HUDEP-2 (cell line): ENCODE measurements at regions not wholly inside any gene's neighbourhood (a gene's known extent, or its start where the extent isn't known, plus 50 kb on each side); places are given as distances from the start of the nearest gene placed in this dataset.
A peak's percentile ranks its signal among the peaks of the same experiment; 100 is the strongest.
"Not testable (repeated sequence)": the region's sequence is repeated elsewhere in the genome, so short reads cannot be mapped to it uniquely, and the experiment has no call there.

Source experiments
- DNase-seq, 76 experiments: peaks; one replicate each; lab custom pipeline; 2025; ENCODE audit not compliant: unreplicated experiment in 76 of 76; lab: John Stamatoyannopoulos, UW

- DNase-seq = no peak
These were observed 390.3 kb upstream of the PCDH15 start for GRCh38 chr10:55191236-55191860.

- DNase-seq = no peak
These were observed 383.0 kb upstream of the PCDH15 start for GRCh38 chr10:55183993-55184392.

GRCh38 chr10:55180357-55180756 lies 379.3 kb upstream of the PCDH15 start:
- DNase-seq = no peak

GRCh38 chr10:55174419-55174818 lies 373.4 kb upstream of the PCDH15 start:
- DNase-seq = no peak

- no peak for DNase-seq
These were observed 368.5 kb upstream of the PCDH15 start for GRCh38 chr10:55169493-55169892.

- DNase-seq = no peak
These were observed 367.3 kb upstream of the PCDH15 start for GRCh38 chr10:55168343-55168742.

GRCh38 chr10:55163388-55163979 lies 362.5 kb upstream of the PCDH15 start:
- peak in 13 of 76 experiments; percentile 0 to 45 (median 8) for DNase-seq

GRCh38 chr10:55162321-55162720 lies 361.3 kb upstream of the PCDH15 start:
- DNase-seq = not testable (repeated sequence)

- DNase-seq = no peak
These were observed 359.7 kb upstream of the PCDH15 start for GRCh38 chr10:55160655-55161283.

GRCh38 chr10:55158633-55159032 lies 357.6 kb upstream of the PCDH15 start:
- DNase-seq = no peak

GRCh38 chr10:55146032-55146431 lies 345.0 kb upstream of the PCDH15 start:
- no peak for DNase-seq

GRCh38 chr10:55144001-55144400 lies 343.0 kb upstream of the PCDH15 start:
- DNase-seq = no peak

- no peak for DNase-seq
These were observed 340.9 kb upstream of the PCDH15 start for GRCh38 chr10:55141892-55142291.

- DNase-seq = no peak
These were observed 336.0 kb upstream of the PCDH15 start for GRCh38 chr10:55137063-55137462.

GRCh38 chr10:55104738-55105137 lies 303.7 kb upstream of the PCDH15 start:
- DNase-seq = no peak

GRCh38 chr10:55098452-55098851 lies 297.4 kb upstream of the PCDH15 start:
- DNase-seq = no peak

GRCh38 chr10:55091691-55092328 lies 290.8 kb upstream of the PCDH15 start:
- DNase-seq = no peak

- DNase-seq = no peak
These were observed 277.1 kb upstream of the PCDH15 start for GRCh38 chr10:55078121-55078520.

GRCh38 chr10:55065185-55065584 lies 264.2 kb upstream of the PCDH15 start:
- no peak for DNase-seq

GRCh38 chr10:55063811-55064210 lies 262.8 kb upstream of the PCDH15 start:
- no peak for DNase-seq

GRCh38 chr10:55062349-55062748 lies 261.3 kb upstream of the PCDH15 start:
- DNase-seq = no peak

GRCh38 chr10:55058800-55059199 lies 257.8 kb upstream of the PCDH15 start:
- no peak for DNase-seq
